GM20000 (cell line): ENCODE measurements at regions not wholly inside any gene's neighbourhood (a gene's known extent, or its start where the extent isn't known, plus 50 kb on each side); places are given as distances from the start of the nearest gene placed in this dataset.

Source experiments
- DNase-seq: peaks from one replicate; pipeline ENCODE4 v3.0.0; 2012; ENCODE audit warnings: low spot score
- CTCF ChIP-seq: IDR thresholded peaks from 2 replicates; pipeline ENCODE4 v1.5.1; 2012; ENCODE audit warnings: mild to moderate bottlenecking, control low read depth; ENCODE audit errors: extremely low read depth, missing control alignments

GRCh38 chr12:76201758-76202157, 117.3 kb upstream of the NAP1L1 start:
- no peak for DNase-seq
- TF ChIP-seq CTCF: no peak

GRCh38 chr12:76201316-76201715, 116.8 kb upstream of the NAP1L1 start:
- no peak for TF ChIP-seq CTCF
- DNase-seq: no peak

- TF ChIP-seq CTCF: no peak
- no peak for DNase-seq
Measured at GRCh38 chr12:76199808-76200207, 115.3 kb upstream of the NAP1L1 start.

GRCh38 chr12:76198839-76199238, 114.4 kb upstream of the NAP1L1 start:
- DNase-seq: no peak
- no peak for TF ChIP-seq CTCF

GRCh38 chr12:76197283-76197682, 112.8 kb upstream of the NAP1L1 start:
- TF ChIP-seq CTCF: no peak
- DNase-seq: no peak

GRCh38 chr12:76195920-76196319, 111.4 kb upstream of the NAP1L1 start:
- no peak for TF ChIP-seq CTCF
- DNase-seq: no peak

- no peak for DNase-seq
Measured at GRCh38 chr12:76194724-76195123, 110.2 kb upstream of the NAP1L1 start.

More at GRCh38 chr12:76194724-76195123, 110.2 kb upstream of the NAP1L1 start:
- no peak for TF ChIP-seq CTCF
